ENCODE measurements at regions not wholly inside any gene's neighbourhood (a gene's known extent, or its start where the extent isn't known, plus 50 kb on each side); places are given as distances from the start of the nearest gene placed in this dataset.

DNA sequence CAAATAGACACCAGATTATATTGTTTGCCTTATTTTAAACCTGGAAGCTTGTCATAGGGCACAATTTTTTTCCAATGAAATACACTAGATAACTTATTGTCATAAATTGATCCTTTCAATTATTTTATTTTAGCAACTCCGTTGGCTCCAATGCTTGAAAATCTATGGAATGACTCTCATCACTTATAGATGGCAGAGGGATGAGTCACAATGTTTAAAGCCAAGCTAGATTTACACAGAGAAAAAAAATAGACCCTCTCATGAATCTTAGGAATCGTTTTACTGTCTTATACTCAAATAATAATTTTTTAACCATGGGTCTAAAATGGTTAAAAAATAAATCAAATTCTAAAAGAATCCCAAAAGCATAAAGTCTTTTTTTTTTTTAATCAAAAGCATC, 1276.6 kb upstream of the FLRT2 start:
- H3K9me3 ChIP-seq (ENCODE audit: control insufficient read depth in 5 of 5, low read length in 5 of 5), result no peaks in the 10 kb centered on the region
- H3K27ac ChIP-seq (ENCODE audit: low read depth, low read length), result no peak overlapping the region
- no peak overlapping the region for H3K9ac ChIP-seq (ENCODE audit: low read length in 5 of 5)
- no peak overlapping the region for H3K4me3 ChIP-seq (ENCODE audit: low read depth in 1 of 5, low read length in 5 of 5)
- H3K36me3 ChIP-seq (ENCODE audit: control insufficient read depth in 5 of 5, insufficient read depth in 5 of 5, low read length in 5 of 5), result no peaks in the 10 kb centered on the region
- H3K4me1 ChIP-seq (ENCODE audit: control insufficient read depth in 5 of 5, insufficient read depth in 5 of 5, low read length in 5 of 5), result peaks cover 0 to 42% (median 10%) of the 10 kb centered on the region in 5 donors
- no peaks in the 10 kb centered on the region for H3K27me3 ChIP-seq (ENCODE audit: control insufficient read depth in 5 of 5, insufficient read depth in 4 of 5, low read length in 5 of 5)

DNA sequence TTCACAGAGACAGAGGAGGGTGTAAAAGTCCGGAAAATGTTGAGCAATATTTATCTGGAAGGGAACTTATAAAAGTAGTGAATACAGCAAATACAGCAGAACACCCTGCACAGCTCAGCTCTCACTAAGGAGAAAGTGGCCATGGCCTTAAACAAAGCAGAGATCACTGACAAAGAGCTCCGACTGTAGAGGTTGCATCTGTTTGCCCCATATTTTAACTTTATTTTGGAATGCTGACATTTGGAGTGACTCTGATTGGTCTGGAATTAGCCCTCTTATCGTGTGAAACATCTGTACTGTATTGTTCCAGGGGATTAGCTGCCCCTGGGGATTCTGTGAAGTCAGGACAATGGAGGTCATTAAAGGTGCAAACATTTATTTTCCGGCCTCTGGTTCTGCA, 1275.7 kb upstream of the FLRT2 start:
- Histone ChIP-seq H3K9ac (ENCODE audit: low read length in 5 of 5) (peak overlapping the region in 3 of 5 donors; percentile 13 to 70 (median 40)), H3K36me3 (ENCODE audit: control insufficient read depth in 5 of 5, insufficient read depth in 5 of 5, low read length in 5 of 5) (no peaks in the 10 kb centered on the region), H3K4me3 (ENCODE audit: low read depth in 1 of 5, low read length in 5 of 5) (peak overlapping the region; percentile 36 to 66 (median 59)), H3K27me3 (ENCODE audit: control insufficient read depth in 5 of 5, insufficient read depth in 4 of 5, low read length in 5 of 5) (no peaks in the 10 kb centered on the region), H3K9me3 (ENCODE audit: control insufficient read depth in 5 of 5, low read length in 5 of 5) (no peaks in the 10 kb centered on the region), H3K4me1 (ENCODE audit: control insufficient read depth in 5 of 5, insufficient read depth in 5 of 5, low read length in 5 of 5) (peaks cover 0 to 42% (median 10%) of the 10 kb centered on the region in 5 donors), H3K27ac (ENCODE audit: low read depth, low read length) (peak overlapping the region; percentile 17)

DNA sequence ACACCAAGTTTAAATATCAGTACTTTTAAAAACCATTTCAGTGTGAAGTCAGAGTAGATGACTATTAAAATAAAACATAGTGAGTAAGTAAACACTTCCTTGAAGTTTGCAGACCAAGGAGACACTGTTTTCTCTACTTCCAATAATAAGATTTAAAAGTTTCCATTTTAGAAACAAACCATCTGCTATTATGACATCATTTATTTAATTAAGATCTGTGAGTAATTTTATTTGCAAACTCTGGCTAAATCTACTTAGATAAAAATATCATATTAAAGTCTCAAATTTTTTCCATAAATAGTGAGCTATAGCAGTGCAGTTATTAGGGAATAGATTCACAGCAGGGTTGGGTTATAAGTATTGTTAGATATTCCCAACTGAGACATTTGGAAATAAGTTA, 1267.0 kb upstream of the FLRT2 start:
- H3K9me3 ChIP-seq (ENCODE audit: control insufficient read depth in 5 of 5, low read length in 5 of 5), result no peaks in the 10 kb centered on the region
- no peak overlapping the region for H3K9ac ChIP-seq (ENCODE audit: low read length in 5 of 5)
- no peak overlapping the region for H3K4me3 ChIP-seq (ENCODE audit: low read depth in 1 of 5, low read length in 5 of 5)
- no peaks in the 10 kb centered on the region for H3K4me1 ChIP-seq (ENCODE audit: control insufficient read depth in 5 of 5, insufficient read depth in 5 of 5, low read length in 5 of 5)
- H3K27ac ChIP-seq (ENCODE audit: low read depth, low read length), result no peak overlapping the region
- H3K36me3 ChIP-seq (ENCODE audit: control insufficient read depth in 5 of 5, insufficient read depth in 5 of 5, low read length in 5 of 5), result no peaks in the 10 kb centered on the region
- H3K27me3 ChIP-seq (ENCODE audit: control insufficient read depth in 5 of 5, insufficient read depth in 4 of 5, low read length in 5 of 5), result no peaks in the 10 kb centered on the region

DNA sequence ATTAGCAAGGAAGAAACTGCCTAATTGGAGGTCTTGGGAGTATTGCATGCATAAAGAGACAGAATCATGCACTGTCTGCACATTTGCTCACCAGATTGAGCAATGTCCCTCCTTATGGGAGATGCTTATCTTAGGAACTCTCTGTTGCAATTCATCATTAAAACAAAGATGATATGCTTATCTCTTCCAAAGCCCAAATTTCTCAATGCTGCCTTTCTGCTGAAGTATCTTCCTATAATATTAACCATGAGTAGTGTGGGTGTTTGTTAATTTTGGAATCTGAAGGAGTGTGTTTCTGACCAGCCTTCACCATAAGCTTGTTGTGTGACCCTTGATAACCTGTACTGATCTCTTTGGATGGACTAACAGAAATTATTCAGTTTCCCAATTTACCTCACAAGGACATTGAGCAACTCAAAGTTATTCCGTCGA, 1257.6 kb upstream of the FLRT2 start:
- Histone ChIP-seq H3K4me3 (ENCODE audit: low read depth in 1 of 5, low read length in 5 of 5) (no peak overlapping the region), H3K9me3 (ENCODE audit: control insufficient read depth in 5 of 5, low read length in 5 of 5) (no peaks in the 10 kb centered on the region), H3K27ac (ENCODE audit: low read depth, low read length) (no peak overlapping the region), H3K27me3 (ENCODE audit: control insufficient read depth in 5 of 5, insufficient read depth in 4 of 5, low read length in 5 of 5) (no peaks in the 10 kb centered on the region), H3K4me1 (ENCODE audit: control insufficient read depth in 5 of 5, insufficient read depth in 5 of 5, low read length in 5 of 5) (peaks cover 0 to 10% (median 6%) of the 10 kb centered on the region in 5 donors), H3K9ac (ENCODE audit: low read length in 5 of 5) (no peak overlapping the region), H3K36me3 (ENCODE audit: control insufficient read depth in 5 of 5, insufficient read depth in 5 of 5, low read length in 5 of 5) (no peaks in the 10 kb centered on the region)

DNA sequence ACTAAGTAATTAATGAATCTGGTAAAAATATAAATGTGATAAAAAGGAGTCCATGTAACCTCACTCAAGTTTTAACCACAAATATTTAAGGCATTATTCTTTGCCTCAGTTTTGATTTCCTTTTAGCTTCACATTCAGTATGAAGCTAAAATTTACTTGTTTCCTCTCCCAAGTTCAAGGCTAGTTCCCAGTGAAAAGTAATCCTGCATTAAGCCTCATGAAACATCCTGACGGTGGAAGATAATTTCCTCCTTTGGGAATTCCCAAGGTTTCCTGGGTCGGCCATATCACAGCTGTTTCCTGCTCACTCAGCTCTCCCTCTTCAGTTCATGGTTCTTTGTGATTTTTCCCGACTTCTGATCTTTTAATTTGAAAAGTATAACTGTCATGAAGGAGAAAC, 1256.8 kb upstream of the FLRT2 start:
- H3K9me3 ChIP-seq (ENCODE audit: control insufficient read depth in 5 of 5, low read length in 5 of 5), result no peaks in the 10 kb centered on the region
- H3K9ac ChIP-seq (ENCODE audit: low read length in 5 of 5), result no peak overlapping the region
- H3K4me3 ChIP-seq (ENCODE audit: low read depth in 1 of 5, low read length in 5 of 5), result no peak overlapping the region
- H3K27ac ChIP-seq (ENCODE audit: low read depth, low read length), result no peak overlapping the region
- no peaks in the 10 kb centered on the region for H3K27me3 ChIP-seq (ENCODE audit: control insufficient read depth in 5 of 5, insufficient read depth in 4 of 5, low read length in 5 of 5)
- H3K4me1 ChIP-seq (ENCODE audit: control insufficient read depth in 5 of 5, insufficient read depth in 5 of 5, low read length in 5 of 5), result peaks cover 0 to 10% (median 6%) of the 10 kb centered on the region in 5 donors
- no peaks in the 10 kb centered on the region for H3K36me3 ChIP-seq (ENCODE audit: control insufficient read depth in 5 of 5, insufficient read depth in 5 of 5, low read length in 5 of 5)

DNA sequence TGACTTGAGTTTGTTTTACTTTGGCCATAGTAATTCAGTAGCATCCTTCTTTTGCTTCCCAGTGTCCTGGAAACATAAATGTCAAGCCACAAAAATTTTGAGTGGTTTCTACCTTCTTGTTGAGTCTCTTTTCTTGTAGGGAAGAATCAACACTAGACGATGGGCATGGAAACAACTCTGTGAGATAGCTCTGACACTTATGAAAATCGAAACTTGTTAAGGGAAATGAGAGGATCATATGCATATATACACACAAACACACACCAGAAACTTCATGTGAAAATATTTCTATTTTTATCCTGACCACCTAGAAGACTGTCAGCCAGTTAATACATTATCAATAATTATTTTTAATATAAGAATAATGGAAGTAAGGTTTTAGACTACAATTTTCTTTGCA, 1247.3 kb upstream of the FLRT2 start:
- Histone ChIP-seq H3K9ac (ENCODE audit: low read length in 5 of 5) (no peak overlapping the region), H3K4me1 (ENCODE audit: control insufficient read depth in 5 of 5, insufficient read depth in 5 of 5, low read length in 5 of 5) (peaks cover 0 to 18% (median 2%) of the 10 kb centered on the region in 5 donors), H3K27me3 (ENCODE audit: control insufficient read depth in 5 of 5, insufficient read depth in 4 of 5, low read length in 5 of 5) (no peaks in the 10 kb centered on the region), H3K27ac (ENCODE audit: low read depth, low read length) (no peak overlapping the region), H3K4me3 (ENCODE audit: low read depth in 1 of 5, low read length in 5 of 5) (no peak overlapping the region), H3K36me3 (ENCODE audit: control insufficient read depth in 5 of 5, insufficient read depth in 5 of 5, low read length in 5 of 5) (no peaks in the 10 kb centered on the region), H3K9me3 (ENCODE audit: control insufficient read depth in 5 of 5, low read length in 5 of 5) (no peaks in the 10 kb centered on the region)

DNA sequence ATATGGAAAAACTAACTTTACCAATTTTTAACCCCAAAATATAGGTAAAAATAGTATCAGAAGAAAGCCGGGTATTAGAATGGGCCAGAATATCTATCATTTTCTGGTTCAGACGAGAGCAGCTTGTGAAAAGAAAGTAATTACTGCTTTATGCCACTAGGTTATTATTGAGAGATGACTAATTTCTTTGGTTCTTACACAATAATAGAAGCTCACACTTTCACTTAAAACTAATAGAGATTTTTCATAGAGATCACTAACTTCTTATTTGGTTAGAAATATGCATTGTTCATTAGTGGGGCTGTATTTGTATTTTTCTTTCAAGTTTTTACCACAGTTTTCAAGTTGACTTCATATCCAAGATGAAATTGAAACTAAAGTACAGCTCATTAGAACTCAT, 1241.2 kb upstream of the FLRT2 start:
- no peak overlapping the region for H3K4me3 ChIP-seq (ENCODE audit: low read depth in 1 of 5, low read length in 5 of 5)
- no peak overlapping the region for H3K9ac ChIP-seq (ENCODE audit: low read length in 5 of 5)
- H3K27ac ChIP-seq (ENCODE audit: low read depth, low read length), result no peak overlapping the region
- peaks cover 0 to 33% (median under 1%) of the 10 kb centered on the region in 5 donors for H3K4me1 ChIP-seq (ENCODE audit: control insufficient read depth in 5 of 5, insufficient read depth in 5 of 5, low read length in 5 of 5)
- no peaks in the 10 kb centered on the region for H3K9me3 ChIP-seq (ENCODE audit: control insufficient read depth in 5 of 5, low read length in 5 of 5)
- H3K27me3 ChIP-seq (ENCODE audit: control insufficient read depth in 5 of 5, insufficient read depth in 4 of 5, low read length in 5 of 5), result no peaks in the 10 kb centered on the region
- H3K36me3 ChIP-seq (ENCODE audit: control insufficient read depth in 5 of 5, insufficient read depth in 5 of 5, low read length in 5 of 5), result no peaks in the 10 kb centered on the region

DNA sequence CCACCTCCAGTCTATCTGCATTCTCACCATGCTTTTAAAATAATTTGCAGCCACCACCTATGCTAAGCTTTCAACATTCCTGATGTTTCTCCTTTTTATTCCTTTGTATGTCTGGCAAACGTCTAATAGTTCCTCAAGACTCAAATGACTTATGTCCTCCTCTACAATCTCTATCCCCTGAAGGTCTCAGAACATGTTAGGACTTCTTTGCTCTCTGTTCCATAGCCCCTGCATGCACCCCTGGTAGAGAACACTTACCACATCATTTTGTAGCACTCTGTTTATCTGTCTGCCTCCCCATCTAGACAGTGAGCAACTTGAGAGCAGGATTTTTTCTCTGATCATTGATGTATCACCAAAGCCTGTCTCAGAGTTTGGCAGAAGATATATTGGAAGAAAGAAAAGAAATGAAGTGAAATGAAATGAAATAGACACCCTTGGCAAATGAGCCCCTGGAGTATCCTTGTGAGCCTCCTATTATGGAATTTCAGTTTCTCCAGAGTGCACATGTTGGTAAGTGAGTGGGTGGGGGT, 1231.2 kb upstream of the FLRT2 start:
- peaks cover 0 to 4% (median 3%) of the 10 kb centered on the region in 5 donors for H3K9me3 ChIP-seq (ENCODE audit: control insufficient read depth in 5 of 5, low read length in 5 of 5)

DNA sequence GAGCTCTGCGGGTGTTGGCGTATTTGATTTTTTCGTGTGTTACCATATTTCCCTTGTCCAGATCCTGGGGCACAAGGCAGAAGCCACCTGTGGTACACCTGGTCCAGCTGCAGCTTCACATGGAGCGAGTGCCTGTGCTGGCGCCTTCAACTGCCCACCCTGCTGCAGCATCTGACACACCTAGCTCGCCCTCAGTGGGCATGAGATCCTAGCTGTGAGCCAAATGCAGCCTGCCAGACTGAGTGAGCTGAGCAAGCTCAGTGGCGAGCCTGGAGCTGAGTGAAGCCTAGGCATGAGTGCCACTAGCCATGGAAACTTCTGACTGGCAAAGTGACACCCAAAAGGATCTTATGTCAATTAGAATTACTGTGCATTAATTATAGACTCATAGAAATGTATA, 1226.8 kb upstream of the FLRT2 start:
- peaks cover 3 to 30% (median 13%) of the 10 kb centered on the region in 5 donors for H3K9me3 ChIP-seq (ENCODE audit: control insufficient read depth in 5 of 5, low read length in 5 of 5)
- H3K27me3 ChIP-seq (ENCODE audit: control insufficient read depth in 5 of 5, insufficient read depth in 4 of 5, low read length in 5 of 5), result no peaks in the 10 kb centered on the region
- no peak overlapping the region for H3K9ac ChIP-seq (ENCODE audit: low read length in 5 of 5)
- no peaks in the 10 kb centered on the region for H3K36me3 ChIP-seq (ENCODE audit: control insufficient read depth in 5 of 5, insufficient read depth in 5 of 5, low read length in 5 of 5)
- H3K4me3 ChIP-seq (ENCODE audit: low read depth in 1 of 5, low read length in 5 of 5), result no peak overlapping the region
- peaks cover 0 to 19% (median 10%) of the 10 kb centered on the region in 5 donors for H3K4me1 ChIP-seq (ENCODE audit: control insufficient read depth in 5 of 5, insufficient read depth in 5 of 5, low read length in 5 of 5)
- H3K27ac ChIP-seq (ENCODE audit: low read depth, low read length), result no peak overlapping the region

More for the DNA sequence above, 1231.2 kb upstream of the FLRT2 start:
- Histone ChIP-seq H3K9ac (ENCODE audit: low read length in 5 of 5) (peak overlapping the region in 1 of 5 donors; percentile 52), H3K27me3 (ENCODE audit: control insufficient read depth in 5 of 5, insufficient read depth in 4 of 5, low read length in 5 of 5) (no peaks in the 10 kb centered on the region), H3K4me3 (ENCODE audit: low read depth in 1 of 5, low read length in 5 of 5) (peak overlapping the region in 2 of 5 donors; percentile 7 to 15), H3K27ac (ENCODE audit: low read depth, low read length) (peak overlapping the region; percentile 26), H3K36me3 (ENCODE audit: control insufficient read depth in 5 of 5, insufficient read depth in 5 of 5, low read length in 5 of 5) (no peaks in the 10 kb centered on the region), H3K4me1 (ENCODE audit: control insufficient read depth in 5 of 5, insufficient read depth in 5 of 5, low read length in 5 of 5) (peaks cover 0 to 28% (median 10%) of the 10 kb centered on the region in 5 donors)

DNA sequence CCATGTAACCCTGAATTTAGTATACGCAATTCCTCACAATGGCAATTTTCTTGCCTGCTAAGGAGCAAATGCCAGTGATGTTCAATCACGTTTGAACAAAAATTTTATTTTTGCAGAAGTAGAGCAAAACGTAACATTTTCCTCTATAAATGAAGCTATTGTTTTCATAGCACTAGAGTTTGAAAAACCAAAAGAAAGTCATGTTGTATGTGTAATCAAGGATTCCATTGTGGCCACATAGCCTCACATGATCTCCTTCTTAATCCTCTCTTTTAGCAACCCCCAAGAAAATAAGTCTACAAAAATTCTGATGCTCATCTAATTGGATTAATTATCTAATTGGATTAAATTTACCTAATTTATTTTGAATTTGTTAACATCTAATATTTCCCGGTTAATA, 1217.4 kb upstream of the FLRT2 start:
- no peaks in the 10 kb centered on the region for H3K36me3 ChIP-seq (ENCODE audit: control insufficient read depth in 5 of 5, insufficient read depth in 5 of 5, low read length in 5 of 5)
- peaks cover 0 to 8% (median 0%) of the 10 kb centered on the region in 5 donors for H3K9me3 ChIP-seq (ENCODE audit: control insufficient read depth in 5 of 5, low read length in 5 of 5)
- H3K9ac ChIP-seq (ENCODE audit: low read length in 5 of 5), result no peak overlapping the region
- H3K4me1 ChIP-seq (ENCODE audit: control insufficient read depth in 5 of 5, insufficient read depth in 5 of 5, low read length in 5 of 5), result no peaks in the 10 kb centered on the region
- H3K27ac ChIP-seq (ENCODE audit: low read depth, low read length), result no peak overlapping the region
- H3K27me3 ChIP-seq (ENCODE audit: control insufficient read depth in 5 of 5, insufficient read depth in 4 of 5, low read length in 5 of 5), result no peaks in the 10 kb centered on the region
- no peak overlapping the region for H3K4me3 ChIP-seq (ENCODE audit: low read depth in 1 of 5, low read length in 5 of 5)
